Gastrocnemius medialis (tissue), 4 donors: ENCODE measurements at regions not wholly inside any gene's neighbourhood (a gene's known extent, or its start where the extent isn't known, plus 50 kb on each side); places are given as distances from the start of the nearest gene placed in this dataset.

Source experiments
- ATAC-seq, 2 donors: fragments of 150-250 bp; one replicate each; pipeline ENCODE4 v1.9.1; 2016
- DNase-seq, 2 donors: peaks; one replicate each; pipeline ENCODE4 v3.0.0-alpha.2; 2019
- H3K27ac ChIP-seq, 4 donors: fragments of 200-600 bp; sonication (generic); 1 replicate in 1 of 4; 2 replicates in 3 of 4; pipeline ENCODE4 v1.5.1; 2016 to 2018; ENCODE audit warnings: mild to moderate bottlenecking in 2 of 4, moderate library complexity in 1 of 4
- H3K27me3 ChIP-seq, 3 donors: fragments of 200-600 bp; sonication (generic) in 2 of 3; 1 replicate in 1 of 3; 2 replicates in 2 of 3; pipeline versions ENCODE4 v1.5.1 to v1.6.0; 2016 to 2019; ENCODE audit warnings: mild to moderate bottlenecking in 1 of 3, moderate library complexity in 1 of 3
- H3K36me3 ChIP-seq, 2 donors: fragments of 200-600 bp; sonication (generic) in 1 of 2; one replicate each; pipeline ENCODE4 v1.5.1; 2017 to 2018
- H3K4me1 ChIP-seq, 2 donors: fragments of 200-600 bp; sonication (generic) in 1 of 2; one replicate each; pipeline ENCODE4 v1.5.1; 2016 to 2017; ENCODE audit warnings: mild to moderate bottlenecking in 2 of 2
- H3K4me3 ChIP-seq, 4 donors: fragments of 200-600 bp; sonication (generic) in 3 of 4; 1 replicate in 1 of 4; 2 replicates in 3 of 4; pipeline ENCODE4 v1.5.1; 2016 to 2019; ENCODE audit warnings: mild to moderate bottlenecking in 2 of 4
- H3K9me3 ChIP-seq, 3 donors: fragments of 200-600 bp; sonication (generic) in 2 of 3; 1 replicate in 1 of 3; 2 replicates in 2 of 3; pipeline ENCODE4 v1.5.1; 2016 to 2019
- POLR2A ChIP-seq, 2 donors: fragments of 450-650 bp; IDR thresholded peaks; one replicate each; pipeline ENCODE4 v1.6.1; 2017; ENCODE audit warnings: antibody characterized with exemption in 2 of 2, mild to moderate bottlenecking in 2 of 2, moderate library complexity in 2 of 2
- in situ Hi-C, 4 donors: fragments of 200-750 bp; cut with MboI; loops; one replicate each; pipeline versions ENCODE4 v1.15.0 to v1.8.0; 2017; ENCODE audit warnings: low sequenced_read_pairs in 4 of 4
- intact Hi-C: fragments of 100-400 bp; cut with DNase I; formaldehyde crosslinking; loops from one replicate; pipeline ENCODE4 v1.15.1; 2023; ENCODE audit warnings: low total_unique reads
- TF ChIP-seq, protein P1 (sequence below), 5 experiments: fragments of 450-650 bp in 3 of 5; fragments of 200-600 bp in 2 of 5; sonication (generic) in 2 of 5; IDR thresholded peaks in 4 of 5; conservative IDR thresholded peaks in 1 of 5; 1 replicate in 4 of 5; 2 replicates in 1 of 5; pipeline ENCODE4 v1.5.1; 2016 to 2019; ENCODE audit warnings: antibody characterized with exemption in 5 of 5, mild to moderate bottlenecking in 3 of 5, moderate library complexity in 3 of 5

DNA sequence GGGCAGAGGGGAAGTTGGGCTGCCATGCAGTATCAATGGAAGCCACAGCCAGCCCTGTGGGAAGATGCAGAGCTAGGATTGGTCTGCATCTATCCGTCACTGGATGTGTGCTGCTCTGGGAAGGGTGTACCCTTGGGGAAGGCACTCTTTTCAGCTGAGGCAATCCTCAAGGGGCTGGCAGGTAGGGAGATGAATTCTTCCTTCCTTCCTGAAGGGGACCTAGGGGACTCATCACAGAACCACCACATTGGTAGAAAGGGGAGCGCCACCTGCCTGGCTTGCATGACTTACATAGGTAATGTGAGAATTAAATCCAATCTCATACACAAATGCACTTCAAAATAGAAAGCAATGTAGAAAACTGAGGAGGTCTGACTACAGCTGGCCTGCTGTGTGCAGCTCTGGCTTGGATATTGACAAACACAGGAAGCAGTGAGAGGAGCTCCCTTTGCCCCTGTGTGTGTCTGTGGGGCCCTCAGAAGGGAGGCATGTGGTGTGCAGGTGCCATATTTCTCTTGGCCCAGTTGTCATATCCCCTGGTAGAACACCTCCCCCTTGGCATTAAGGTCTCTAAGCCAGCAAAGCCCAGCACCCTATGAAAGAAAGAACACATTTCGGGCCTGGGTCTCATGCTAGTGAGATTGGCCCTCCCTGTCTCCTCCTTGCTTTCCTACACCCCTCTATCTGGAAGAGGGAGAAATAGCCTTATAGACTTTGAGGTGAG lies 260.3 kb upstream of the MOCS1 start:
- intact Hi-C loops (no loop called here), in situ Hi-C loops (no loop called here)
- Histone ChIP-seq H3K27me3 (no peaks in the 10 kb centered on the region), H3K4me1 (no peaks in the 10 kb centered on the region), H3K36me3 (no peaks in the 10 kb centered on the region), H3K4me3 (no peak overlapping the region), H3K9me3 (no peaks in the 10 kb centered on the region), H3K27ac (no peak overlapping the region)
- no peak for DNase-seq
- no peak for ATAC-seq
- TF ChIP-seq, protein P1, sequence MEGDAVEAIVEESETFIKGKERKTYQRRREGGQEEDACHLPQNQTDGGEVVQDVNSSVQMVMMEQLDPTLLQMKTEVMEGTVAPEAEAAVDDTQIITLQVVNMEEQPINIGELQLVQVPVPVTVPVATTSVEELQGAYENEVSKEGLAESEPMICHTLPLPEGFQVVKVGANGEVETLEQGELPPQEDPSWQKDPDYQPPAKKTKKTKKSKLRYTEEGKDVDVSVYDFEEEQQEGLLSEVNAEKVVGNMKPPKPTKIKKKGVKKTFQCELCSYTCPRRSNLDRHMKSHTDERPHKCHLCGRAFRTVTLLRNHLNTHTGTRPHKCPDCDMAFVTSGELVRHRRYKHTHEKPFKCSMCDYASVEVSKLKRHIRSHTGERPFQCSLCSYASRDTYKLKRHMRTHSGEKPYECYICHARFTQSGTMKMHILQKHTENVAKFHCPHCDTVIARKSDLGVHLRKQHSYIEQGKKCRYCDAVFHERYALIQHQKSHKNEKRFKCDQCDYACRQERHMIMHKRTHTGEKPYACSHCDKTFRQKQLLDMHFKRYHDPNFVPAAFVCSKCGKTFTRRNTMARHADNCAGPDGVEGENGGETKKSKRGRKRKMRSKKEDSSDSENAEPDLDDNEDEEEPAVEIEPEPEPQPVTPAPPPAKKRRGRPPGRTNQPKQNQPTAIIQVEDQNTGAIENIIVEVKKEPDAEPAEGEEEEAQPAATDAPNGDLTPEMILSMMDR (IDR thresholded peaks at IDR 0.05 in 4 of 5, conservative IDR thresholded peaks at IDR 0.05 in 1 of 5), result no peak
- no peak for TF ChIP-seq POLR2A (IDR thresholded peaks at IDR 0.05)

DNA sequence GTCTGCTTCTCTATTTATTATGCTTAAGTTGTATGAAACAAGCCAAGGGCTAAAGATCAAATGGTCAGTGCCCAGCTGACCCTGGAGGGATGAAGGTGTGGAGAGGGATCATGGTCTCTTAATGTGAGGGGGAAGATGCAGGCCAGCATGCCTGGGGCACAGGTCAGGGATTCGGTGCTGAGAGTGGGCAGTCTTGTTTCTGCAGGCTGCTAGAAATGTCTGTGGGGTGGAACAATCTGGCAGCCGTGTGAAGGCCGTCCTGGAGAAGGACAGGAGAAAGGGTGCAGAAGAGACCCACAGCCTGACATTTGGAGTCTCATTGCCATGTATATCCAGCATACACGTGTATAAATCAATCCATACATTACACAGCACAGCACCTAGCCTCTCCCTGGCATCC lies 258.3 kb upstream of the MOCS1 start:
- in situ Hi-C loops (no loop called here), intact Hi-C loops (no loop called here)
- no peak overlapping the region for H3K27ac ChIP-seq
- H3K4me1 ChIP-seq, result no peaks in the 10 kb centered on the region
- DNase-seq (no peak), ATAC-seq (no peak)
- TF ChIP-seq, protein P1 (IDR thresholded peaks at IDR 0.05 in 4 of 5, conservative IDR thresholded peaks at IDR 0.05 in 1 of 5), result no peak
- no peak for TF ChIP-seq POLR2A (IDR thresholded peaks at IDR 0.05)
- H3K9me3 ChIP-seq, result no peaks in the 10 kb centered on the region
- H3K36me3 ChIP-seq, result no peaks in the 10 kb centered on the region
- no peaks in the 10 kb centered on the region for H3K27me3 ChIP-seq
- no peak overlapping the region for H3K4me3 ChIP-seq

DNA sequence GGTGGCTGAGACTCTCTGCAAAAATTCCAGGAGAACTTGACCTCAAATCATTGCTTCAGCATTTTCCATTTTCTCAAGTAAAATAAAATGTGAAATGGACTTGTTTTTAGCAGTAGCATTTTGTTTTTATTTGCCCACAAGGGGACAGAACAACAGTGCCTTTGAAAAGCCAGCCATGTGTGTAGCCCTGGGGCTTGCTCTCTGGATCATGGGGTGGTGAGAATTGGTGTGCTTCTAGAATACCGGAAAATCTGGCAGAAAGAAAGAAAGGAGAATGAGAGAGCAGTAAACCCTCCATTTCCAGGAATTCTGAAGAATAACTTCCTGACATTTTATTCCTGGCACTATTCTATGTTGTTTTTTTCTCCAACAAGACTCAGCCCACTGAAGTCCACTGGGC lies 254.7 kb upstream of the MOCS1 start:
- DNase-seq (no peak), ATAC-seq (no peak)
- no peak overlapping the region for H3K27ac ChIP-seq
- no peaks in the 10 kb centered on the region for H3K4me1 ChIP-seq
- no peaks in the 10 kb centered on the region for H3K27me3 ChIP-seq
- no peaks in the 10 kb centered on the region for H3K36me3 ChIP-seq
- in situ Hi-C loops (no loop called here), intact Hi-C loops (no loop called here)
- TF ChIP-seq, protein P1 (IDR thresholded peaks at IDR 0.05 in 4 of 5, conservative IDR thresholded peaks at IDR 0.05 in 1 of 5), result no peak
- no peaks in the 10 kb centered on the region for H3K9me3 ChIP-seq
- no peak overlapping the region for H3K4me3 ChIP-seq

DNA sequence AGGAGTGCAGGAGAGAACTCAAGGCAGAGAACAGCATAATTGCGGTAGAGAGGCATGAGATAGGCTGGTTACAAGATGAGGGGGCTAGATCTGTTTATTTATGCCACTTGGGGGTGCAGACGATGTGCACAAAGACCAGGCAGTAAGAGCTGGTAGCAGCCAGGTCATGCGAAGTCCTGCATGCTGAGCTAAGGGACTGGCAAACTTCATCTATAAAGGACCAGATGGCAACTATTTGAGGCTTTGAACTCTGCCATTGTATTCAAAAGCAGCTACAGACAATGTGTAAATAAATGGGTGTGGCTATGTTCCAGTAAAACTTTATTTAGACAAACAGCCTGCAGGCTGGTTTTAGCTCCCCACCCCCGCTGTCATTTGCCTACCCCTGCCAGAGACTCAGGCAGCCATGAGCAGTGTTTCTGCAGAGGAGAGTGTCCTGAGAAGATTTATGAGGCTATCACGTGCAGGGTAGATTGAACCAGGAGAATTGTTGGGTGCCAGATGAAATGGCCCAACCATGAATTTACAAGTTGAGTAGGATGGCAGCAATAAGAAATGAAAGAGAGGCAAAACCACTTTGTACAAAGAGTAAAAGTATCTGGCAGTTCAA lies 253.4 kb upstream of the MOCS1 start:
- no peaks in the 10 kb centered on the region for H3K36me3 ChIP-seq
- TF ChIP-seq POLR2A (IDR thresholded peaks at IDR 0.05), result no peak
- TF ChIP-seq, protein P1 (IDR thresholded peaks at IDR 0.05 in 4 of 5, conservative IDR thresholded peaks at IDR 0.05 in 1 of 5), result no peak
- in situ Hi-C loops, result no loop called here

More for the DNA sequence above, 253.4 kb upstream of the MOCS1 start:
- intact Hi-C loops, result no loop called here
- H3K9me3 ChIP-seq, result no peaks in the 10 kb centered on the region
- DNase-seq, result no peak
- no peaks in the 10 kb centered on the region for H3K4me1 ChIP-seq
- no peak overlapping the region for H3K27ac ChIP-seq
- no peak overlapping the region for H3K4me3 ChIP-seq
- H3K27me3 ChIP-seq, result no peaks in the 10 kb centered on the region
- no peak for ATAC-seq
